Heart right ventricle (tissue), 16 donors: ENCODE measurements at regions not wholly inside any gene's neighbourhood (a gene's known extent, or its start where the extent isn't known, plus 50 kb on each side); places are given as distances from the start of the nearest gene placed in this dataset.

ENCODE experiments used
- ATAC-seq, 8 donors: fragments of 200-7000 bp; cut with Tn5 transposase; one replicate each; pipeline ENCODE4 v1.9.1; 2020; ENCODE audit warnings: mild to moderate bottlenecking in 8 of 8, moderate library complexity in 8 of 8, moderate number of reproducible peaks in 1 of 8
- DNase-seq, 2 donors: peaks; one replicate each; pipeline ENCODE4 v3.0.0-alpha.2; 2020
- H3K27ac ChIP-seq, 10 donors: fragments of 200-600 bp; sonication (generic) in 2 of 10; one replicate each; pipeline versions ENCODE4 v1.5.0 to v1.8.0; 2020 to 2022; ENCODE audit warnings: mild to moderate bottlenecking in 3 of 10
- H3K27me3 ChIP-seq, 7 donors: fragments of 200-600 bp; one replicate each; pipeline ENCODE4 v1.8.0; 2021 to 2022; ENCODE audit warnings: mild to moderate bottlenecking in 2 of 7
- H3K36me3 ChIP-seq, 9 donors: fragments of 200-600 bp; sonication (generic) in 1 of 9; one replicate each; pipeline versions ENCODE4 v1.5.0 to v1.8.0; 2020 to 2022; ENCODE audit warnings: mild to moderate bottlenecking in 2 of 9
- H3K4me1 ChIP-seq, 9 donors: fragments of 200-600 bp; sonication (generic) in 1 of 9; one replicate each; pipeline versions ENCODE4 v1.5.0 to v1.8.0; 2020 to 2022; ENCODE audit warnings: mild to moderate bottlenecking in 4 of 9
- H3K4me3 ChIP-seq, 10 donors: fragments of 200-600 bp; sonication (generic) in 2 of 10; one replicate each; pipeline versions ENCODE4 v1.5.0 to v1.8.0; 2020 to 2022; ENCODE audit warnings: mild to moderate bottlenecking in 7 of 10, moderate library complexity in 2 of 10
- H3K9me3 ChIP-seq, 11 donors: fragments of 200-600 bp in 10 of 11; sonication (generic) in 2 of 11; one replicate each; pipeline versions ENCODE4 v1.5.0 to v1.8.0; 2013 to 2022; ENCODE audit warnings: mild to moderate bottlenecking in 2 of 11, control low read depth in 1 of 11, moderate library complexity in 1 of 11
- WGBS, 2 donors: extraction: QIAGEN DNeasy Blood & Tissue Kit; methylation state at CpG; one replicate each; pipeline ENCODE4 v1.1.7; 2013; ENCODE audit warnings: inconsistent platforms in 1 of 2; 5-methylcytosine and 5-hydroxymethylcytosine counted together
- intact Hi-C, 10 donors: fragments of 100-400 bp; cut with DNase I; formaldehyde crosslinking; loops; one replicate each; pipeline versions ENCODE4 v1.11.1 to v1.14.2; 2022
- TF ChIP-seq, protein P1 (sequence below), 9 donors: fragments of 200-600 bp; sonication (generic) in 2 of 9; IDR thresholded peaks; one replicate each; pipeline versions ENCODE4 v1.5.0 to v1.8.0; 2021 to 2022; ENCODE audit warnings: antibody characterized with exemption in 9 of 9, mild to moderate bottlenecking in 5 of 9, moderate library complexity in 1 of 9
- donor health status: Arrhythmogenic right ventricular cardiomyopathy.
- donor health status: ischemic (EF 13 %, LVEDD 7.1; RV severe dilation, severe dysfunction).
- donor health status: healthy with polysubstance abuse.
- donor health status: DM: no; HTN: yes; CAD: no.
- donor health status: DM: no; HTN: no; CAD: no.
- donor health status: ischemic (EF 25% LVEDD 6.9; RV normal size, moderate dysfunction).
- donor health status: ischemic (EF 25% LVEDD 5.7; RV mildly dilated, moderate dysfunction).
- donor health status: healthy.
- donor health status: DM: yes; HTN: yes; CAD: no.
- donor health status: Ischemic cardiomyopathy.
- donor health status: ischemic (EF 35%, LVEDD 5.7; RV mildly dilated, moderate dysfunction).
- donor health status: nonischemic (EF 11% LVEDD 7.7; RV severe dilation, severe dysfunction).
- donor health status: DM: yes; HTN: yes; CAD: no.
- donor health status: PGD.
- donor health status: ischemic (EF 29% LVEDD 5.4; RV normal size, mild dysfunction).
- donor health status: nonischemic (EF 23%, LVEDD 6.1; RV moderate dilation, normal function).

DNA sequence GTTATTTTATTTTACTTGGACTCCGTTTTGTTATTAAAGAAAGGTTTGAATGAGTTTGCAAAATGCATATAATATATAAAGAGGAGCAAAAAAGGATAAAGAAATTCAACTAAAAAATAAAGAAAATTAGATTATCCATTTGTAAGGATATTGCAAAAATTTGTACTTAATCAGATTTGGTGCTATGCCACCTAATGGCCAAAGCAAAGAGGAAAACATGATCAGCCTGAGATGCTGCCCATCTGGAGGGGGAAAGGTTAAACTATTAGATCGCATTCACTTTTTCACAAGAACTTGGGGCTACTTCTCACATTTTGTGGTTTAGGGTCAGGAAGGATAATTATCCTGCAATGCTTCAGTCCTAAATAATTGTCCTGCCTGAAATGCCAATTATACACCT lies 350.6 kb downstream of the MLLT3 start:
- intact Hi-C loops, result no loop called here

GRCh38 chr9:20271096-20271495 lies 351.2 kb downstream of the MLLT3 start:
- no peak overlapping the region for H3K27ac ChIP-seq
- H3K9me3 ChIP-seq, result no peaks in the 10 kb centered on the region
- whole genome bisulfite sequencing, 2 donors, result 72 to 75% methylated on average over 1 of the region's 1 CpG
- intact Hi-C loops, result no loop called here
- H3K4me3 ChIP-seq, result no peak overlapping the region
- H3K27me3 ChIP-seq, result no peaks in the 10 kb centered on the region
- no peak for ATAC-seq
- H3K4me1 ChIP-seq, result no peaks in the 10 kb centered on the region
- no peaks in the 10 kb centered on the region for H3K36me3 ChIP-seq
- DNase-seq, result no peak
- TF ChIP-seq, protein P1, sequence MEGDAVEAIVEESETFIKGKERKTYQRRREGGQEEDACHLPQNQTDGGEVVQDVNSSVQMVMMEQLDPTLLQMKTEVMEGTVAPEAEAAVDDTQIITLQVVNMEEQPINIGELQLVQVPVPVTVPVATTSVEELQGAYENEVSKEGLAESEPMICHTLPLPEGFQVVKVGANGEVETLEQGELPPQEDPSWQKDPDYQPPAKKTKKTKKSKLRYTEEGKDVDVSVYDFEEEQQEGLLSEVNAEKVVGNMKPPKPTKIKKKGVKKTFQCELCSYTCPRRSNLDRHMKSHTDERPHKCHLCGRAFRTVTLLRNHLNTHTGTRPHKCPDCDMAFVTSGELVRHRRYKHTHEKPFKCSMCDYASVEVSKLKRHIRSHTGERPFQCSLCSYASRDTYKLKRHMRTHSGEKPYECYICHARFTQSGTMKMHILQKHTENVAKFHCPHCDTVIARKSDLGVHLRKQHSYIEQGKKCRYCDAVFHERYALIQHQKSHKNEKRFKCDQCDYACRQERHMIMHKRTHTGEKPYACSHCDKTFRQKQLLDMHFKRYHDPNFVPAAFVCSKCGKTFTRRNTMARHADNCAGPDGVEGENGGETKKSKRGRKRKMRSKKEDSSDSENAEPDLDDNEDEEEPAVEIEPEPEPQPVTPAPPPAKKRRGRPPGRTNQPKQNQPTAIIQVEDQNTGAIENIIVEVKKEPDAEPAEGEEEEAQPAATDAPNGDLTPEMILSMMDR (IDR thresholded peaks at IDR 0.05), result no peak

More for the DNA sequence above, 350.6 kb downstream of the MLLT3 start:
- H3K36me3 ChIP-seq, result no peaks in the 10 kb centered on the region
- TF ChIP-seq, protein P1 (IDR thresholded peaks at IDR 0.05), result no peak
- H3K27ac ChIP-seq, result no peak overlapping the region
- H3K4me1 ChIP-seq, result no peaks in the 10 kb centered on the region
- ATAC-seq (no peak), DNase-seq (no peak)
- H3K4me3 ChIP-seq, result no peak overlapping the region
- H3K27me3 ChIP-seq, result no peaks in the 10 kb centered on the region
- peaks cover 0 to 2% (median 0%) of the 10 kb centered on the region in 11 donors for H3K9me3 ChIP-seq
- 90 to 94% methylated on average over 2 of the region's 2 CpGs for WGBS, 2 donors

DNA sequence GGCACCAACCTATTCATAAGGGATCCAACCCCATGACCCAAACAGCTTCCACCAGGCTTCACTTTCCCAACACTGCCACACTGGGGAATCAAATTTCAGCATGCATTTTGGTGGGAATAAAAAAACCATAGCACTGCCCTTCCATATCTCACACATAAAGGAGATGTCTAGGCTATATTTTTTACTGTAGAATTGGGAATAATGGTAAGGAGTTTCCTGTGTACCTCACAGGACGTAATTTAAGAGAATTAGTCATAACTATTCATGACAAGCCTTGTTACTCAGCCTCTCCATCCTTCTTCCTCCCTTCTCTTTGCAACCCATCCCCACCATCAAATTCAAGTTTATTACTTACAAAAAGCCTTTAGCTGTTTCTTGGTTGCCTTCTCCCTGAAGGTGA lies 352.1 kb downstream of the MLLT3 start:
- TF ChIP-seq, protein P1 (IDR thresholded peaks at IDR 0.05), result no peak
- Histone ChIP-seq H3K27me3 (no peaks in the 10 kb centered on the region), H3K9me3 (no peaks in the 10 kb centered on the region), H3K4me1 (no peaks in the 10 kb centered on the region), H3K36me3 (no peaks in the 10 kb centered on the region), H3K27ac (no peak overlapping the region), H3K4me3 (no peak overlapping the region)
- intact Hi-C loops, result no loop called here
- WGBS, 2 donors, result 76 to 80% methylated on average over 1 of the region's 1 CpG
- ATAC-seq, result no peak
- no peak for DNase-seq

DNA sequence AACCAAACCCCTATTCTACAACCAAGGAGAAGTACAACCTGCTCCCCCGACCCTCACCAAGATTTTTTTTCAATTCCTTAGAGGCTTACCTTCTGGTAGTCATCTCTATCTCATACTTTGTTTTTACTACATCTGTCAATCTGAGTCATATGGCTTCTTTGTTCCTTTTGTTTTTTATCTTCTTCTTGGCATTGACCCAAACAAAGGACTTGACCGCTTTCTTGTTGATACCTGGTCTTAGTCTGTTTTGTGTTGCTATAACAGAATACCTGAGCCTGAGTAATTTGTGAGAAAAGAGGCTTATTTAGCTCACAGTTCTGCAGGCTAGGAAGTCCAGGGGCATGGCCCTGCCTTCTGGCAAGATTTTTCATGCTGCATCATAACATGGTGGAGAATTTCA lies 352.7 kb downstream of the MLLT3 start:
- no peaks in the 10 kb centered on the region for H3K27me3 ChIP-seq
- DNase-seq, result no peak
- no peak for ATAC-seq
- WGBS, 2 donors, result 71 to 92% methylated on average over 2 of the region's 2 CpGs
- no peaks in the 10 kb centered on the region for H3K4me1 ChIP-seq
- intact Hi-C loops, result loop anchor here in 2 of 10 donors (10.0 kb wide), 2 partner anchors 55 to 275 kb away; no protein-coding TSS in a partner anchor
- no peaks in the 10 kb centered on the region for H3K9me3 ChIP-seq
- no peak overlapping the region for H3K27ac ChIP-seq
- H3K36me3 ChIP-seq, result no peaks in the 10 kb centered on the region
- no peak overlapping the region for H3K4me3 ChIP-seq
- TF ChIP-seq, protein P1 (IDR thresholded peaks at IDR 0.05), result no peak
